RWPE1 (cell line): ENCODE measurements at regions not wholly inside any gene's neighbourhood (a gene's known extent, or its start where the extent isn't known, plus 50 kb on each side); places are given as distances from the start of the nearest gene placed in this dataset.

Experiments
- CTCF ChIA-PET: fragments of 350-600 bp; sonication (Branson Sonifier 250); formaldehyde crosslinking; extraction: SDS; loops from one replicate; lab custom pipeline; 2021; lab: Yijun Ruan, JAX
- POLR2A ChIA-PET: fragments of 400-600 bp; formaldehyde crosslinking; extraction: SDS; loops from one replicate; lab custom pipeline; 2020; ENCODE audit warnings: antibody characterized with exemption; ENCODE audit not compliant: low non-redundant PET; lab: Yijun Ruan, JAX
- DNase-seq: peaks from one replicate; pipeline ENCODE4 v3.0.0; 2012; ENCODE audit warnings: low spot score
- H3K27ac ChIP-seq: fragments of 450-650 bp; 2 replicates; pipeline ENCODE4 v1.5.1; 2017
- TF ChIP-seq, protein P1 (sequence below): fragments of 450-650 bp; conservative IDR thresholded peaks from 2 replicates; pipeline ENCODE4 v1.5.1; 2017; ENCODE audit warnings: low read depth, mild to moderate bottlenecking

DNA sequence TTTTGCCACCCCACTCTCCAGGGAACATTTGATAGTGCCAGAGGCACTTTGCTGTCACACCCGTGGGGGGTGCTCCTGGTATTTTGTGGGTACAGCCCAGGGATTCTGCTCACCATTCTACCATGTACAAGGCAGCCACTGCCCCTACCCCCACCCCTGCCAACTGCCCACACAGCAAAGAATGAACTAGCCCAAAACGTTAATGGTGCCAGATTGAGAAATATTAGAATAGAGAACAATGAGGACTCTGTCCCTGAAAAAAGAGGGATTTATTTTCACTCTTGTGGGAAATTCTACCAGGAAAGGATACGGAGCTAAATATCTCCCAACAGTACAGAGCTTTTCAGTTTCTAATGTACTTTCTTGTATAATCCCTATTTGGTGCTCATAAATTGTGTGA, 154.5 kb upstream of the SUCLG2 start:
- TF ChIP-seq, protein P1, sequence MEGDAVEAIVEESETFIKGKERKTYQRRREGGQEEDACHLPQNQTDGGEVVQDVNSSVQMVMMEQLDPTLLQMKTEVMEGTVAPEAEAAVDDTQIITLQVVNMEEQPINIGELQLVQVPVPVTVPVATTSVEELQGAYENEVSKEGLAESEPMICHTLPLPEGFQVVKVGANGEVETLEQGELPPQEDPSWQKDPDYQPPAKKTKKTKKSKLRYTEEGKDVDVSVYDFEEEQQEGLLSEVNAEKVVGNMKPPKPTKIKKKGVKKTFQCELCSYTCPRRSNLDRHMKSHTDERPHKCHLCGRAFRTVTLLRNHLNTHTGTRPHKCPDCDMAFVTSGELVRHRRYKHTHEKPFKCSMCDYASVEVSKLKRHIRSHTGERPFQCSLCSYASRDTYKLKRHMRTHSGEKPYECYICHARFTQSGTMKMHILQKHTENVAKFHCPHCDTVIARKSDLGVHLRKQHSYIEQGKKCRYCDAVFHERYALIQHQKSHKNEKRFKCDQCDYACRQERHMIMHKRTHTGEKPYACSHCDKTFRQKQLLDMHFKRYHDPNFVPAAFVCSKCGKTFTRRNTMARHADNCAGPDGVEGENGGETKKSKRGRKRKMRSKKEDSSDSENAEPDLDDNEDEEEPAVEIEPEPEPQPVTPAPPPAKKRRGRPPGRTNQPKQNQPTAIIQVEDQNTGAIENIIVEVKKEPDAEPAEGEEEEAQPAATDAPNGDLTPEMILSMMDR, result no peak
- ChIA-PET CTCF (no interaction called here), POLR2A (no interaction called here)
- no peak overlapping the region for H3K27ac ChIP-seq
- no peak for DNase-seq

DNA sequence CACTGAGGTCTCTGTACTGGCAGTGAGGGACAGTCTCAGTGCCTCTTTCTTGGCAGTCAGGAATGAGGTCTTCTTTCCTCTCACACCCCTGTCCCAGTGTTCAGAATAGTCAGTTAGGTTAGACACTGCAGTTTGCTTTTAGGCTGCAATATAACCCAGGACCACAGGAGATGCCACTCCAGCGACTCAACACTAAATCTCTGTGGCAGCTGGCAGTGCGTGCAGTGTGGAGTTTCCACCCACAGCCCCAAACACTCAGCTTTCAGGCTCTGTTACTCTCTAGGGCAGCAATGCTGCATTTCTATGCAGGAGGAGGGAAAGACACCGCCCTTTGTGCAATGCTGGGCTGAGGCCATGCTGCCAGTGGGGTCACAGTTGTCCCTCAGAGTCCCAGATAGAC, 150.2 kb upstream of the SUCLG2 start:
- TF ChIP-seq, protein P1, result no peak
- POLR2A ChIA-PET, result no interaction called here
- CTCF ChIA-PET, result no interaction called here
- no peak for DNase-seq
- H3K27ac ChIP-seq, result no peak overlapping the region

DNA sequence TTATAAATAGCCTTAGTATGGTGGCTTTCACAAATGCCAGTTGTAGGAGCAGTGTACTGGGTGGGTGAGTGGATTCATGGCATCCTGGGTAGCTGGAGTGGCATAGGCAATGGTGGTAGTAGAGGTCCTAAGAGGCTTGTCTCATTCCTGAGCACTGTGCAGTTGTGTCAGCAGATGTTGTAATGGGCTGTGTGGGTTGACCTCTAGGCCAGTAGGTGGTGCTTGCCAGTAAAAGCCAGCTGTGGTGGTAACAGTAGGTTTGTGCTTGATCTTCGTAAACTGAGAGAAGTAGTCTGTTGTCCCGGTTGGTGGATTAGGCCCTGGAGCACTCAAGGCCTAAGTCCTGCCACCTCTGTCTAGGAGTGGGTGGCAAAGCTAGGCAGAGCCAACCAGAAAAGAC, 149.7 kb upstream of the SUCLG2 start:
- ChIA-PET POLR2A (no interaction called here), CTCF (no interaction called here)

DNA sequence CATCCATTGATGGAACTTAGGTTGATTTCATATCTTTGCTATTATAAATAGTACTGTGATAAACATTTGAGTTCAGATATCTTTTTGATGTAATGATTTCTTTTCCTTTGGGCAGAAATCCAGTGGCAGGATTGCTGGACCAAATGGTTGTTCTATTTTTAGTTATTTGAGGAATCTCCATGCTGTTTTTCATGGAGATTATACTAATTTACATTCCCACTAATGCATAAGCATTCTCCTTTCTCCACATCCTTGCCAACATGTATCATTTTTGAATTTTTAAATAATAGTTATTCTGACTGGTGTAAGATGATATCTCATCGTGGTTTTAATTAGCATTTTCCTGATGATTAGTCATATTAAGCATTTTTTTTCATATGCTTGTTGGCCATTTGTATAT, 144.0 kb upstream of the SUCLG2 start:
- no peak for DNase-seq
- ChIA-PET POLR2A (no interaction called here), CTCF (no interaction called here)
- no peak overlapping the region for H3K27ac ChIP-seq
- TF ChIP-seq, protein P1, result no peak

More for the DNA sequence above, 149.7 kb upstream of the SUCLG2 start:
- TF ChIP-seq, protein P1, result no peak
- no peak for DNase-seq
- no peak overlapping the region for H3K27ac ChIP-seq

DNA sequence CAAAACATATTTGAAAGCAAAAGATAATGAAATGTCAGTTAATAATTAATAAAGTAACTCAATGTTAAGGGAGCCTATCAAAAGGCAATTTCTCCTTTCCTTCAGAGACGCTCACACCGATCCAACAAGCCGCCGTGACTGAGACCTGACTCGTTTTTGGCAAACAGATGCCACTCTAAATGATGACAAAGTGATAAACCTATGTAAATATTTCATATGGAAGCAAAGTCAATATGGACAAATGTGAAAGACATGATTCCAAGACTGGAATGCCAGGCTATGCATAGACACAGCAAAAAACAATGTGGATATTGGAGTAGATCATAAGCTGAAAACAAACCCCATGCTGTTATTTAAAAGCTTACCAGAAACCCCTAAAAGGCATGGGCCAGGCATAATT, 137.2 kb upstream of the SUCLG2 start:
- H3K27ac ChIP-seq, result no peak overlapping the region
- DNase-seq, result no peak
- POLR2A ChIA-PET, result no interaction called here
- TF ChIP-seq, protein P1, result no peak
- CTCF ChIA-PET, result no interaction called here

DNA sequence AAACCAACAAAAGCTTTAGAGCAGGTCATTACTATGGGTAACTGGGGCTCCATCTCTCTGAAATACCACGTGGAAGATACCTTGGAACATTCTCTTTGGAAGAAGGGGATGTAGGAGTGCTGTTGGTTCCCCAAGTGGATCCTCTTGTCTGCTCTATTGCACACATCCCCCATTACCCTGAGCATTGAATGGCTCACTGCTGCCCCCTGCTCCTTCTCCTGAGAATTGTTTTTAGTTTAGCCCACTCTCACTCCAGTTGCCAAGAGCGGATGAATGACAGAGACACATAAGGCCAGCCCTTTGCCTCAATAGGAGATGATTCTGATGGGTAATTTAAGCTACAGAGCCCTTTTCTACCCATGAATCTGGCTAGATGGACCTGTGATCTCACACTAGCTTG, 135.6 kb upstream of the SUCLG2 start:
- DNase-seq, result peak; percentile 3
- POLR2A ChIA-PET, result no interaction called here
- no peak overlapping the region for H3K27ac ChIP-seq
- CTCF ChIA-PET, result no interaction called here
- TF ChIP-seq, protein P1, result no peak

DNA sequence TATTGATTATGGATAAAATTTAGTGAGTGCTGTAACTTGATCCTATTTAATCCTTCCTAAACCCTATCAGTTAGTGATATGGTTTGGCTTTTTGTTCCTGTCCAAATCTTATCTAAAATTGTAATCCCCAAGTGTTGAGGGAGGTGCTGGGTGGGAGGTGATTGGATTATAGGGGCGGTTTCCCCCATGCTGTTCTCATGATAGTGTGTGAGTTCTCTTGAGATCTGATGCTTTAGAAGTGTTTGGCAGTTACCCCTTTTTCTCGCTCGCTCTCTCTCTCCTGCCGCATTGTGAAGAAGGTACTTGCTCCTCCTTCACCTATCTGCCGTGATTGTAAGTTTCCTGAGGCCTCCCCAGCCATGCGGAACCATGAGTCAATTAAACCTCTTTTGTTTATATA, 134.0 kb upstream of the SUCLG2 start:
- POLR2A ChIA-PET, result no interaction called here
- TF ChIP-seq, protein P1, result no peak
- no peak overlapping the region for H3K27ac ChIP-seq
- no peak for DNase-seq
- CTCF ChIA-PET, result no interaction called here
